Mesendoderm (in vitro differentiated cells): ENCODE measurements at regions not wholly inside any gene's neighbourhood (a gene's known extent, or its start where the extent isn't known, plus 50 kb on each side); places are given as distances from the start of the nearest gene placed in this dataset.

Experiments used
- DNase-seq: peaks from one replicate; pipeline ENCODE4 v3.0.0; 2013
- H2AK5ac ChIP-seq: 2 replicates; pipeline ENCODE4 v1.6.1; 2013; ENCODE audit warnings: low read length, inconsistent platforms
- H2BK120ac ChIP-seq: 2 replicates; pipeline ENCODE4 v1.6.1; 2013; ENCODE audit warnings: low read depth, mild to moderate bottlenecking, low read length, moderate library complexity, mixed read lengths
- H2BK15ac ChIP-seq: replicated peaks from 2 replicates; pipeline ENCODE4 v1.6.1; 2013; ENCODE audit warnings: low read depth, mild to moderate bottlenecking, moderate library complexity
- H2BK5ac ChIP-seq: 2 replicates; pipeline ENCODE4 v1.6.1; 2013; ENCODE audit warnings: low read length, inconsistent platforms
- H3K18ac ChIP-seq: 2 replicates; pipeline ENCODE4 v1.6.1; 2013; ENCODE audit warnings: mild to moderate bottlenecking, low read length, mixed read lengths
- H3K23ac ChIP-seq: one replicate; pipeline ENCODE4 v1.6.1; 2013; ENCODE audit warnings: low read length
- H3K27ac ChIP-seq: 2 replicates; pipeline ENCODE4 v1.5.1; 2013; ENCODE audit warnings: low read depth, mild to moderate bottlenecking, inconsistent platforms, low read length, moderate library complexity
- H3K27me3 ChIP-seq: 2 replicates; pipeline ENCODE4 v1.6.1; 2013; ENCODE audit warnings: low read length, control low read depth, mild to moderate bottlenecking, inconsistent platforms; ENCODE audit not compliant: insufficient read depth, poor library complexity
- H3K36me3 ChIP-seq: 2 replicates; pipeline ENCODE4 v1.6.1; 2013; ENCODE audit warnings: low read length, inconsistent platforms; ENCODE audit not compliant: control insufficient read depth, insufficient read depth
- H3K4ac ChIP-seq: one replicate; pipeline ENCODE4 v1.6.1; 2013; ENCODE audit warnings: low read depth, mild to moderate bottlenecking, low read length, moderate library complexity
- H3K4me1 ChIP-seq: 2 replicates; pipeline ENCODE4 v1.6.1; 2013; ENCODE audit warnings: low read depth, low read length, inconsistent platforms; ENCODE audit not compliant: control insufficient read depth
- H3K4me2 ChIP-seq: 2 replicates; pipeline ENCODE4 v1.6.1; 2013; ENCODE audit warnings: low read length
- H3K4me3 ChIP-seq: 2 replicates; pipeline ENCODE4 v1.5.1; 2013; ENCODE audit warnings: mild to moderate bottlenecking, low read length
- H3K56ac ChIP-seq: one replicate; pipeline ENCODE4 v1.6.1; 2013; ENCODE audit warnings: low read length
- H3K79me1 ChIP-seq: 2 replicates; pipeline ENCODE4 v1.6.1; 2013; ENCODE audit warnings: low read length, inconsistent platforms
- H3K79me2 ChIP-seq: 2 replicates; pipeline ENCODE4 v1.6.1; 2013; ENCODE audit warnings: mild to moderate bottlenecking, low read length; ENCODE audit not compliant: control insufficient read depth, insufficient read depth
- H3K9ac ChIP-seq: 2 replicates; pipeline ENCODE4 v1.6.1; 2013; ENCODE audit warnings: low read length, inconsistent platforms
- H4K5ac ChIP-seq: one replicate; pipeline ENCODE4 v1.6.1; 2013; ENCODE audit warnings: low read length
- H4K8ac ChIP-seq: one replicate; pipeline ENCODE4 v1.6.1; 2013; ENCODE audit warnings: low read depth, mild to moderate bottlenecking, control low read depth, low read length, moderate library complexity
- WGBS: extraction: QIAGEN DNeasy Blood & Tissue Kit; methylation state at CpG from one replicate; pipeline ENCODE4 v1.1.7; 2013; ENCODE audit warnings: low lambda C conversion rate, missing lambda C conversion rate; ENCODE audit not compliant: insufficient coverage; ENCODE audit errors: extremely low coverage; 5-methylcytosine and 5-hydroxymethylcytosine counted together

- no peaks in the 10 kb centered on the region for H3K79me1 ChIP-seq
- H4K8ac ChIP-seq, result no peak overlapping the region
- no peak overlapping the region for H2BK120ac ChIP-seq
- no peak overlapping the region for H3K27ac ChIP-seq
- no peak overlapping the region for H3K4me2 ChIP-seq
- no peak overlapping the region for H4K5ac ChIP-seq
- H2BK15ac ChIP-seq, result no peak overlapping the region
- no peak overlapping the region for H3K4me3 ChIP-seq
- H3K27me3 ChIP-seq, result no peaks in the 10 kb centered on the region
- no peak overlapping the region for H3K56ac ChIP-seq
- H2BK5ac ChIP-seq, result no peak overlapping the region
- H2AK5ac ChIP-seq, result no peak overlapping the region
- no peak overlapping the region for H3K18ac ChIP-seq
- DNase-seq, result no peak
- H3K9ac ChIP-seq, result no peak overlapping the region
- H3K4me1 ChIP-seq, result no peaks in the 10 kb centered on the region
- H3K36me3 ChIP-seq, result no peaks in the 10 kb centered on the region
- no peak overlapping the region for H3K4ac ChIP-seq
- no peaks in the 10 kb centered on the region for H3K79me2 ChIP-seq
- H3K23ac ChIP-seq, result no peak overlapping the region
These were observed 715.7 kb downstream of the SLITRK1 start for GRCh38 chr13:83166550-83166949.

- Histone ChIP-seq H2BK120ac (no peak overlapping the region), H3K36me3 (no peaks in the 10 kb centered on the region), H3K79me2 (no peaks in the 10 kb centered on the region), H3K4me2 (no peak overlapping the region), H3K27ac (no peak overlapping the region), H3K79me1 (no peaks in the 10 kb centered on the region), H2BK5ac (no peak overlapping the region), H4K8ac (no peak overlapping the region), H3K23ac (no peak overlapping the region), H3K4ac (no peak overlapping the region), H4K5ac (no peak overlapping the region), H2BK15ac (no peak overlapping the region), H3K27me3 (no peaks in the 10 kb centered on the region), H3K4me1 (no peaks in the 10 kb centered on the region), H3K9ac (no peak overlapping the region), H3K18ac (no peak overlapping the region), H2AK5ac (no peak overlapping the region), H3K4me3 (no peak overlapping the region), H3K56ac (no peak overlapping the region)
- no CpG with 5 or more reads among the region's 2 CpGs for WGBS
- peak; percentile 40 for DNase-seq
These were observed 719.8 kb downstream of the SLITRK1 start for GRCh38 chr13:83162493-83162892.

- Histone ChIP-seq H3K27me3 (no peaks in the 10 kb centered on the region), H3K9ac (no peak overlapping the region), H3K79me2 (no peaks in the 10 kb centered on the region), H3K4ac (no peak overlapping the region), H2BK120ac (no peak overlapping the region), H3K4me3 (no peak overlapping the region), H3K18ac (no peak overlapping the region), H2AK5ac (no peak overlapping the region), H2BK15ac (no peak overlapping the region), H4K8ac (no peak overlapping the region), H3K23ac (no peak overlapping the region), H3K36me3 (no peaks in the 10 kb centered on the region), H3K4me1 (no peaks in the 10 kb centered on the region), H3K27ac (no peak overlapping the region), H3K4me2 (no peak overlapping the region), H4K5ac (no peak overlapping the region), H3K79me1 (no peaks in the 10 kb centered on the region), H2BK5ac (no peak overlapping the region), H3K56ac (no peak overlapping the region)
- no CpG with 5 or more reads among the region's 2 CpGs for WGBS
- DNase-seq, result no peak
These were observed 728.4 kb downstream of the SLITRK1 start for GRCh38 chr13:83153848-83154247.

- Histone ChIP-seq H2BK5ac (no peak overlapping the region), H3K4ac (no peak overlapping the region), H3K36me3 (no peaks in the 10 kb centered on the region), H3K23ac (no peak overlapping the region), H3K9ac (no peak overlapping the region), H3K27me3 (no peaks in the 10 kb centered on the region), H3K18ac (no peak overlapping the region), H2BK120ac (no peak overlapping the region), H3K79me1 (no peaks in the 10 kb centered on the region), H3K56ac (no peak overlapping the region), H3K79me2 (no peaks in the 10 kb centered on the region), H4K5ac (no peak overlapping the region), H4K8ac (no peak overlapping the region), H3K4me1 (no peaks in the 10 kb centered on the region), H3K27ac (no peak overlapping the region), H3K4me3 (no peak overlapping the region), H3K4me2 (no peak overlapping the region), H2BK15ac (no peak overlapping the region), H2AK5ac (no peak overlapping the region)
- no CpG with 5 or more reads among the region's 1 CpG for WGBS
- no peak for DNase-seq
These were observed 731.0 kb downstream of the SLITRK1 start for GRCh38 chr13:83151308-83151660.

GRCh38 chr13:83150616-83151307 is 731.5 kb downstream of the SLITRK1 start:
- no peak overlapping the region for H3K4ac ChIP-seq
- no peak overlapping the region for H2AK5ac ChIP-seq
- H3K27me3 ChIP-seq, result no peaks in the 10 kb centered on the region
- DNase-seq, result no peak
- H2BK120ac ChIP-seq, result no peak overlapping the region
- H3K4me1 ChIP-seq, result no peaks in the 10 kb centered on the region
- no peak overlapping the region for H2BK15ac ChIP-seq
- no peaks in the 10 kb centered on the region for H3K79me2 ChIP-seq
- H4K8ac ChIP-seq, result no peak overlapping the region
- H3K23ac ChIP-seq, result no peak overlapping the region
- H3K36me3 ChIP-seq, result no peaks in the 10 kb centered on the region
- H3K27ac ChIP-seq, result no peak overlapping the region
- H3K79me1 ChIP-seq, result no peaks in the 10 kb centered on the region
- WGBS, result no CpG with 5 or more reads among the region's 7 CpGs
- H4K5ac ChIP-seq, result no peak overlapping the region
- H3K4me2 ChIP-seq, result no peak overlapping the region
- no peak overlapping the region for H2BK5ac ChIP-seq
- no peak overlapping the region for H3K18ac ChIP-seq
- H3K9ac ChIP-seq, result no peak overlapping the region
- no peak overlapping the region for H3K56ac ChIP-seq
- no peak overlapping the region for H3K4me3 ChIP-seq

GRCh38 chr13:83136660-83137059 is 745.6 kb downstream of the SLITRK1 start:
- Histone ChIP-seq H3K4ac (no peak overlapping the region), H3K23ac (no peak overlapping the region), H4K8ac (no peak overlapping the region), H3K79me2 (no peaks in the 10 kb centered on the region), H2BK120ac (no peak overlapping the region), H3K27ac (no peak overlapping the region), H2AK5ac (no peak overlapping the region), H3K4me1 (no peaks in the 10 kb centered on the region), H3K9ac (no peak overlapping the region), H3K18ac (no peak overlapping the region), H2BK15ac (no peak overlapping the region), H3K36me3 (no peaks in the 10 kb centered on the region), H3K27me3 (no peaks in the 10 kb centered on the region), H3K4me3 (no peak overlapping the region), H3K4me2 (no peak overlapping the region), H2BK5ac (no peak overlapping the region), H3K79me1 (no peaks in the 10 kb centered on the region), H3K56ac (no peak overlapping the region), H4K5ac (no peak overlapping the region)
- DNase-seq, result no peak
- WGBS, result no CpG with 5 or more reads among the region's 17 CpGs
